ENCODE measurements at regions not wholly inside any gene's neighbourhood (a gene's known extent, or its start where the extent isn't known, plus 50 kb on each side); places are given as distances from the start of the nearest gene placed in this dataset.

- TF ChIP-seq CTCF (IDR thresholded peaks at IDR 0.05; ENCODE audit: low read depth, low read length, poor library complexity, severe bottlenecking) (no peak), EZH2phosphoT487 (IDR thresholded peaks at IDR 0.05; ENCODE audit: borderline replicate concordance, low read length) (no peak)
Measured at GRCh38 chrX:39904816-39905537, 192.8 kb downstream of the BCOR start.

Measured in DOHH2 (cell line).